GM21515 (cell line): ENCODE measurements at regions not wholly inside any gene's neighbourhood (a gene's known extent, or its start where the extent isn't known, plus 50 kb on each side); places are given as distances from the start of the nearest gene placed in this dataset.

Experiments used
- ATAC-seq: cut with Tn5 transposase; IDR thresholded peaks from one replicate; pipeline ENCODE4 v1.9.1; 2021; ENCODE audit not compliant: unreplicated experiment

- ATAC-seq = no peak
Observed at GRCh38 chr12:98453492-98453891, 61.9 kb upstream of the TMPO start.

GRCh38 chr12:98456041-98456440, 59.3 kb upstream of the TMPO start:
- ATAC-seq = no peak

- no peak for ATAC-seq
Observed at GRCh38 chr12:98456576-98457573, 58.5 kb upstream of the TMPO start.

GRCh38 chr12:98464190-98464589, 51.2 kb upstream of the TMPO start:
- ATAC-seq = no peak

GRCh38 chr12:98465505-98465904, 49.9 kb upstream of the TMPO start:
- ATAC-seq = no peak
